Lower leg skin (tissue), 4 donors: ENCODE measurements at regions not wholly inside any gene's neighbourhood (a gene's known extent, or its start where the extent isn't known, plus 50 kb on each side); places are given as distances from the start of the nearest gene placed in this dataset.
A peak's percentile ranks its signal among the peaks of the same experiment; 100 is the strongest.
"Not testable (repeated sequence)": the region's sequence is repeated elsewhere in the genome, so short reads cannot be mapped to it uniquely, and the experiment has no call there.

Experiments used
- DNase-seq, 2 donors: peaks; one replicate each; pipeline ENCODE4 v3.0.0-alpha.2; 2019; ENCODE audit warnings: low spot score in 2 of 2
- H3K4me3 ChIP-seq: fragments of 200-600 bp; sonication (generic); 2 replicates; pipeline ENCODE4 v1.5.1; 2017; ENCODE audit warnings: mild to moderate bottlenecking, low read depth; ENCODE audit not compliant: poor library complexity, severe bottlenecking
- CTCF ChIP-seq, 3 donors: fragments of 450-650 bp; IDR thresholded peaks; one replicate each; pipeline ENCODE4 v1.5.1; 2016; ENCODE audit warnings: antibody characterized with exemption in 3 of 3, mild to moderate bottlenecking in 3 of 3, moderate library complexity in 2 of 3
- POLR2A ChIP-seq, 2 donors: fragments of 450-650 bp; IDR thresholded peaks; one replicate each; pipeline ENCODE4 v1.6.1; 2016 to 2017; ENCODE audit warnings: antibody characterized with exemption in 2 of 2, mild to moderate bottlenecking in 1 of 2, moderate library complexity in 1 of 2
- WGBS, 2 donors: methylation state at CpG; one replicate each; pipeline ENCODE4 v1.1.5; 2018; 5-methylcytosine and 5-hydroxymethylcytosine counted together
- intact Hi-C: fragments of 100-400 bp; cut with DNase I; formaldehyde crosslinking; loops from one replicate; pipeline ENCODE4 v1.15.0; 2023; ENCODE audit warnings: low total_unique reads

GRCh38 chr7:131157530-131158243 lies 170.0 kb upstream of the MKLN1 start:
- peak; percentile 74 to 87 for DNase-seq

GRCh38 chr7:131158244-131158636 lies 169.4 kb upstream of the MKLN1 start:
- DNase-seq, H3K4me3 ChIP-seq, intact Hi-C loops: not testable (repeated sequence)
- WGBS, 2 donors = 79 to 97% methylated on average over 2 of the region's 2 CpGs

More at GRCh38 chr7:131157530-131158243, 170.0 kb upstream of the MKLN1 start:
- TF ChIP-seq POLR2A (IDR thresholded peaks at IDR 0.05) (no peak), CTCF (IDR thresholded peaks at IDR 0.05) (no peak)
- no peak overlapping the region for H3K4me3 ChIP-seq
- WGBS, 2 donors = 49 to 68% methylated on average over 14 of the region's 14 CpGs
- intact Hi-C loops = no loop called here

GRCh38 chr7:131159961-131160361 lies 167.7 kb upstream of the MKLN1 start:
- intact Hi-C loops = no loop called here
- TF ChIP-seq POLR2A (IDR thresholded peaks at IDR 0.05) = no peak
- no peak for TF ChIP-seq CTCF (IDR thresholded peaks at IDR 0.05)

GRCh38 chr7:131161103-131161502 lies 166.6 kb upstream of the MKLN1 start:
- no peak overlapping the region for H3K4me3 ChIP-seq
- no peak for TF ChIP-seq POLR2A (IDR thresholded peaks at IDR 0.05)
- TF ChIP-seq CTCF (IDR thresholded peaks at IDR 0.05) = no peak
- DNase-seq = no peak
- intact Hi-C loops = no loop called here
- 93 to 97% methylated on average over 3 of the region's 3 CpGs for WGBS, 2 donors

More at GRCh38 chr7:131159961-131160361, 167.7 kb upstream of the MKLN1 start:
- H3K4me3 ChIP-seq = no peak overlapping the region
- no peak for DNase-seq
- 75 to 83% methylated on average over 2 of the region's 2 CpGs for WGBS, 2 donors

- intact Hi-C loops = no loop called here
- no peak overlapping the region for H3K4me3 ChIP-seq
- TF ChIP-seq POLR2A (IDR thresholded peaks at IDR 0.05) = no peak
- no peak for TF ChIP-seq CTCF (IDR thresholded peaks at IDR 0.05)
- peak in 1 of 2 donors; percentile 36 for DNase-seq
- WGBS, 2 donors = 31 to 41% methylated on average over 3 of the region's 3 CpGs
Measured at GRCh38 chr7:131164025-131164925, 163.4 kb upstream of the MKLN1 start.

GRCh38 chr7:131166066-131166465 lies 161.6 kb upstream of the MKLN1 start:
- 96 to 98% methylated on average over 6 of the region's 6 CpGs for WGBS, 2 donors
- intact Hi-C loops = no loop called here
- DNase-seq = no peak
- H3K4me3 ChIP-seq = no peak overlapping the region
- TF ChIP-seq CTCF (IDR thresholded peaks at IDR 0.05) (no peak), POLR2A (IDR thresholded peaks at IDR 0.05) (no peak)
